GM12878 (cell line): ENCODE measurements at regions not wholly inside any gene's neighbourhood (a gene's known extent, or its start where the extent isn't known, plus 50 kb on each side); places are given as distances from the start of the nearest gene placed in this dataset.

Source experiments
- ATF2 ChIP-seq: IDR thresholded peaks from 2 replicates; pipeline ENCODE4 v1.6.1; 2012; ENCODE audit warnings: low read length, inconsistent platforms
- BHLHE40 ChIP-seq, 2 experiments: fragments of 450-650 bp in 1 of 2; IDR thresholded peaks; 2 replicates each; pipeline ENCODE4 v1.6.1; 2011 to 2017; ENCODE audit warnings: low read depth in 2 of 2, borderline replicate concordance in 1 of 2, improper control_type of control experiment in 1 of 2, low read length in 1 of 2, mild to moderate bottlenecking in 1 of 2
- CBFB ChIP-seq: IDR thresholded peaks from 2 replicates; pipeline ENCODE4 v1.6.1; 2016; ENCODE audit warnings: antibody characterized with exemption, low read depth
- CUX1 ChIP-seq: IDR thresholded peaks from 2 replicates; pipeline ENCODE4 v1.6.1; 2012; ENCODE audit warnings: improper control_type of control experiment, low read depth, low read length; ENCODE audit not compliant: insufficient replicate concordance
- ESRRA ChIP-seq: IDR thresholded peaks from 2 replicates; pipeline ENCODE4 v1.6.1; 2012; ENCODE audit warnings: mild to moderate bottlenecking, low read length, improper control_type of control experiment
- FOXK2 ChIP-seq: fragments of 450-650 bp; IDR thresholded peaks from 2 replicates; pipeline ENCODE4 v1.6.1; 2017; ENCODE audit warnings: mild to moderate bottlenecking, moderate library complexity
- JUND ChIP-seq: IDR thresholded peaks from 2 replicates; pipeline ENCODE4 v1.6.1; 2012; ENCODE audit warnings: low read depth, mild to moderate bottlenecking, low read length, improper control_type of control experiment, moderate library complexity
- NBN ChIP-seq: fragments of 450-650 bp; IDR thresholded peaks from 2 replicates; pipeline ENCODE4 v1.6.1; 2016
- RB1 ChIP-seq: fragments of 450-650 bp; formaldehyde crosslinking; IDR thresholded peaks from 2 replicates; pipeline ENCODE4 v1.6.1; 2017; ENCODE audit warnings: mild to moderate bottlenecking, borderline replicate concordance
- SIX5 ChIP-seq: IDR thresholded peaks from 2 replicates; pipeline ENCODE4 v1.6.1; 2011; ENCODE audit warnings: mild to moderate bottlenecking, low read depth, low read length, moderate library complexity; ENCODE audit not compliant: severe bottlenecking
- SPI1 ChIP-seq: IDR thresholded peaks from 2 replicates; pipeline ENCODE4 v1.6.1; 2011; ENCODE audit warnings: low read depth, mild to moderate bottlenecking, low read length, moderate library complexity, borderline replicate concordance; ENCODE audit not compliant: insufficient read depth
- SRF ChIP-seq, 2 experiments: IDR thresholded peaks; 2 replicates each; pipeline ENCODE4 v1.6.1; 2011; ENCODE audit warnings: low read depth in 2 of 2, low read length in 2 of 2, mild to moderate bottlenecking in 1 of 2, moderate library complexity in 1 of 2
- SUPT20H ChIP-seq: IDR thresholded peaks from 2 replicates; pipeline ENCODE4 v1.6.1; 2011; ENCODE audit warnings: low read depth, mild to moderate bottlenecking, low read length, moderate library complexity, borderline replicate concordance; ENCODE audit not compliant: control insufficient read depth
- TAF1 ChIP-seq: IDR thresholded peaks from 2 replicates; pipeline ENCODE4 v1.6.1; 2011; ENCODE audit warnings: mild to moderate bottlenecking, low read depth, low read length, borderline replicate concordance
- WRNIP1 ChIP-seq: IDR thresholded peaks from 2 replicates; pipeline ENCODE4 v1.6.1; 2011; ENCODE audit warnings: low read depth, low read length, improper control_type of control experiment, borderline replicate concordance
- ZNF592 ChIP-seq: fragments of 450-650 bp; IDR thresholded peaks from 2 replicates; pipeline ENCODE4 v1.6.1; 2017; ENCODE audit warnings: mild to moderate bottlenecking, moderate library complexity
- TF ChIP-seq, protein P1 (sequence below): fragments of 450-650 bp; IDR thresholded peaks from 2 replicates; pipeline ENCODE4 v1.6.1; 2017; ENCODE audit warnings: borderline replicate concordance

- TF ChIP-seq ATF2 (no peak), BHLHE40 (IDR thresholded peaks at IDR 0.05; ENCODE audit: borderline replicate concordance in 1 of 2, low read depth in 2 of 2, low read length in 1 of 2) (no peak), NBN (0 out of 2 replicates have a peak, but pooled peaks have one; percentile 30), WRNIP1 (no peak), SIX5 (no peak), ESRRA (no peak), SRF (IDR thresholded peaks at IDR 0.05; ENCODE audit: low read depth in 2 of 2, low read length in 2 of 2) (no peak), TAF1 (no peak), JUND (no peak), FOXK2 (no peak), CBFB (no peak), SUPT20H (no peak), ZNF592 (no peak), RB1 (no peak), SPI1 (0 out of 2 replicates have a peak, but pooled peaks have one; percentile 42), CUX1 (no peak)
- TF ChIP-seq, protein P1, sequence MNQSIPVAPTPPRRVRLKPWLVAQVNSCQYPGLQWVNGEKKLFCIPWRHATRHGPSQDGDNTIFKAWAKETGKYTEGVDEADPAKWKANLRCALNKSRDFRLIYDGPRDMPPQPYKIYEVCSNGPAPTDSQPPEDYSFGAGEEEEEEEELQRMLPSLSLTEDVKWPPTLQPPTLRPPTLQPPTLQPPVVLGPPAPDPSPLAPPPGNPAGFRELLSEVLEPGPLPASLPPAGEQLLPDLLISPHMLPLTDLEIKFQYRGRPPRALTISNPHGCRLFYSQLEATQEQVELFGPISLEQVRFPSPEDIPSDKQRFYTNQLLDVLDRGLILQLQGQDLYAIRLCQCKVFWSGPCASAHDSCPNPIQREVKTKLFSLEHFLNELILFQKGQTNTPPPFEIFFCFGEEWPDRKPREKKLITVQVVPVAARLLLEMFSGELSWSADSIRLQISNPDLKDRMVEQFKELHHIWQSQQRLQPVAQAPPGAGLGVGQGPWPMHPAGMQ: no peak
Observed at GRCh38 chr9:7342229-7342628, 457.3 kb downstream of the DMAC1 start (continued).
